ENCODE measurements at regions not wholly inside any gene's neighbourhood (a gene's known extent, or its start where the extent isn't known, plus 50 kb on each side); places are given as distances from the start of the nearest gene placed in this dataset.
"Not testable (repeated sequence)": the region's sequence is repeated elsewhere in the genome, so short reads cannot be mapped to it uniquely, and the experiment has no call there.

GRCh38 chr5:100043475-100043874, 491.7 kb upstream of the FAM174A start:
- Histone ChIP-seq H3K4me1 (ENCODE audit: insufficient read depth, low read length) (no peaks in the 10 kb centered on the region), H4K20me1 (ENCODE audit: insufficient read depth, low read length) (no peaks in the 10 kb centered on the region), H3K36me3 (ENCODE audit: insufficient read depth, low read length) (no peaks in the 10 kb centered on the region), H2AFZ (ENCODE audit: low read length) (no peak overlapping the region), H3K79me2 (ENCODE audit: insufficient read depth, low read length) (no peaks in the 10 kb centered on the region), H3K9me3 (ENCODE audit: low read depth, low read length) (no peaks in the 10 kb centered on the region), H3K4me3 (ENCODE audit: insufficient read depth, low read length) (no peak overlapping the region), H3K4me2 (ENCODE audit: insufficient read depth, low read length) (no peak overlapping the region), H3K27me3 (ENCODE audit: insufficient read depth, low read length) (no peaks in the 10 kb centered on the region), H3K27ac (ENCODE audit: low read depth, low read length) (no peak overlapping the region)
- no peak for DNase-seq (ENCODE audit: insufficient read length, low spot score, missing footprints)
- no peak for TF ChIP-seq CTCF (IDR thresholded peaks at IDR 0.05; ENCODE audit: extremely low read depth, low read depth, low read length)

- no peak overlapping the region for H3K4me2 ChIP-seq (ENCODE audit: insufficient read depth, low read length)
These were observed 508.6 kb upstream of the FAM174A start for GRCh38 chr5:100026606-100027005.

GRCh38 chr5:100023536-100023935, 511.6 kb upstream of the FAM174A start:
- no peak for TF ChIP-seq CTCF (IDR thresholded peaks at IDR 0.05; ENCODE audit: extremely low read depth, low read depth, low read length)
- H3K36me3 ChIP-seq (ENCODE audit: insufficient read depth, low read length), result no peaks in the 10 kb centered on the region
- no peaks in the 10 kb centered on the region for H3K27me3 ChIP-seq (ENCODE audit: insufficient read depth, low read length)
- H3K4me2 ChIP-seq (ENCODE audit: insufficient read depth, low read length), result no peak overlapping the region
- no peak overlapping the region for H3K27ac ChIP-seq (ENCODE audit: low read depth, low read length)
- H3K4me3 ChIP-seq (ENCODE audit: insufficient read depth, low read length), result no peak overlapping the region
- no peaks in the 10 kb centered on the region for H4K20me1 ChIP-seq (ENCODE audit: insufficient read depth, low read length)
- H3K79me2 ChIP-seq (ENCODE audit: insufficient read depth, low read length), result no peaks in the 10 kb centered on the region
- DNase-seq (ENCODE audit: insufficient read length, low spot score, missing footprints), result no peak
- no peaks in the 10 kb centered on the region for H3K4me1 ChIP-seq (ENCODE audit: insufficient read depth, low read length)
- H2AFZ ChIP-seq (ENCODE audit: low read length), result no peak overlapping the region
- peaks cover 3% of the 10 kb centered on the region for H3K9me3 ChIP-seq (ENCODE audit: low read depth, low read length)

More at GRCh38 chr5:100026606-100027005, 508.6 kb upstream of the FAM174A start:
- Histone ChIP-seq H4K20me1 (ENCODE audit: insufficient read depth, low read length) (no peaks in the 10 kb centered on the region), H3K79me2 (ENCODE audit: insufficient read depth, low read length) (no peaks in the 10 kb centered on the region), H2AFZ (ENCODE audit: low read length) (no peak overlapping the region), H3K36me3 (ENCODE audit: insufficient read depth, low read length) (no peaks in the 10 kb centered on the region), H3K27ac (ENCODE audit: low read depth, low read length) (no peak overlapping the region), H3K27me3 (ENCODE audit: insufficient read depth, low read length) (no peaks in the 10 kb centered on the region), H3K4me1 (ENCODE audit: insufficient read depth, low read length) (no peaks in the 10 kb centered on the region), H3K9me3 (ENCODE audit: low read depth, low read length) (peaks cover 3% of the 10 kb centered on the region), H3K4me3 (ENCODE audit: insufficient read depth, low read length) (no peak overlapping the region)
- TF ChIP-seq CTCF (IDR thresholded peaks at IDR 0.05; ENCODE audit: extremely low read depth, low read depth, low read length), result no peak
- no peak for DNase-seq (ENCODE audit: insufficient read length, low spot score, missing footprints)

GRCh38 chr5:100017520-100018262, 517.5 kb upstream of the FAM174A start:
- H3K9me3 ChIP-seq (ENCODE audit: low read depth, low read length), result no peaks in the 10 kb centered on the region
- H3K36me3 ChIP-seq (ENCODE audit: insufficient read depth, low read length), result no peaks in the 10 kb centered on the region
- no peak for DNase-seq (ENCODE audit: insufficient read length, low spot score, missing footprints)
- no peak overlapping the region for H3K4me3 ChIP-seq (ENCODE audit: insufficient read depth, low read length)
- no peak for TF ChIP-seq CTCF (IDR thresholded peaks at IDR 0.05; ENCODE audit: extremely low read depth, low read depth, low read length)
- H3K79me2 ChIP-seq (ENCODE audit: insufficient read depth, low read length), result no peaks in the 10 kb centered on the region
- no peaks in the 10 kb centered on the region for H3K4me1 ChIP-seq (ENCODE audit: insufficient read depth, low read length)
- H4K20me1 ChIP-seq (ENCODE audit: insufficient read depth, low read length), result no peaks in the 10 kb centered on the region
- no peak overlapping the region for H2AFZ ChIP-seq (ENCODE audit: low read length)
- H3K4me2 ChIP-seq (ENCODE audit: insufficient read depth, low read length), result no peak overlapping the region
- no peaks in the 10 kb centered on the region for H3K27me3 ChIP-seq (ENCODE audit: insufficient read depth, low read length)
- H3K27ac ChIP-seq (ENCODE audit: low read depth, low read length), result no peak overlapping the region

GRCh38 chr5:100013305-100013704, 521.9 kb upstream of the FAM174A start:
- not testable (repeated sequence) for H4K20me1 ChIP-seq (ENCODE audit: insufficient read depth, low read length); DNase-seq (ENCODE audit: insufficient read length, low spot score, missing footprints); H2AFZ ChIP-seq (ENCODE audit: low read length); H3K4me2 ChIP-seq (ENCODE audit: insufficient read depth, low read length); H3K36me3 ChIP-seq (ENCODE audit: insufficient read depth, low read length); H3K4me1 ChIP-seq (ENCODE audit: insufficient read depth, low read length); H3K27ac ChIP-seq (ENCODE audit: low read depth, low read length); H3K4me3 ChIP-seq (ENCODE audit: insufficient read depth, low read length); H3K9me3 ChIP-seq (ENCODE audit: low read depth, low read length); H3K27me3 ChIP-seq (ENCODE audit: insufficient read depth, low read length); H3K79me2 ChIP-seq (ENCODE audit: insufficient read depth, low read length)

- H4K20me1 ChIP-seq (ENCODE audit: insufficient read depth, low read length); H2AFZ ChIP-seq (ENCODE audit: low read length); H3K4me2 ChIP-seq (ENCODE audit: insufficient read depth, low read length); H3K4me3 ChIP-seq (ENCODE audit: insufficient read depth, low read length); H3K9me3 ChIP-seq (ENCODE audit: low read depth, low read length); DNase-seq (ENCODE audit: insufficient read length, low spot score, missing footprints); H3K79me2 ChIP-seq (ENCODE audit: insufficient read depth, low read length); H3K4me1 ChIP-seq (ENCODE audit: insufficient read depth, low read length); H3K27ac ChIP-seq (ENCODE audit: low read depth, low read length); H3K36me3 ChIP-seq (ENCODE audit: insufficient read depth, low read length); H3K27me3 ChIP-seq (ENCODE audit: insufficient read depth, low read length): not testable (repeated sequence)
These were observed 524.0 kb upstream of the FAM174A start for GRCh38 chr5:100011160-100011559.
